HCT116 (cell line): ENCODE measurements at regions not wholly inside any gene's neighbourhood (a gene's known extent, or its start where the extent isn't known, plus 50 kb on each side); places are given as distances from the start of the nearest gene placed in this dataset.

Source experiments
- ATAC-seq: fragments of 200-7000 bp; cut with Tn5 transposase; 2 replicates; pipeline ENCODE4 v1.9.1; 2020; ENCODE audit warnings: mild to moderate bottlenecking, moderate library complexity
- BruUV-seq: library from RNA; stranded (reverse); fragments of 400-500 nt; replicated peaks from 2 replicates; lab custom pipeline; 2021; lab: Mats Ljungman, UMichigan
- CTCF ChIA-PET: fragments of 300-600 bp; sonication (Branson Sonifier 250); formaldehyde crosslinking; loops from one replicate; lab custom pipeline; 2021; ENCODE audit warnings: antibody characterized with exemption; lab: Charles Lee
- POLR2A ChIA-PET: fragments of 300-600, 350-600 bp; sonication (Branson Sonifier 250); formaldehyde crosslinking; loops from one replicate; lab custom pipeline; 2021; ENCODE audit warnings: antibody characterized with exemption; lab: Charles Lee
- RAD21 ChIA-PET, 2 experiments: fragments of 300-600 bp; sonication (Branson Sonifier 250); formaldehyde crosslinking; loops; one replicate each; lab custom pipeline; 2023; ENCODE audit warnings: low total read pairs in 2 of 2; ENCODE audit not compliant: uncharacterized antibody in 2 of 2, unreplicated experiment in 2 of 2, low non-redundant PET in 1 of 2; lab: Charles Lee
- DNase-seq: peaks from one replicate; pipeline ENCODE4 v3.0.0-alpha.2; 2010; ENCODE audit warnings: low read depth, low spot score
- H2AFZ ChIP-seq: fragments of 200-600 bp; shearing (Covaris generic), sonication (generic); 2 replicates; pipeline ENCODE4 v1.6.1; 2017; ENCODE audit warnings: low read depth, mixed run types, mixed read lengths, antibody characterized with exemption, low read length; ENCODE audit not compliant: poor library complexity, severe bottlenecking
- H3K27ac ChIP-seq: 2 replicates; pipeline ENCODE4 v1.5.1; 2012; ENCODE audit warnings: low read depth, low read length
- H3K27me3 ChIP-seq: fragments of 200-600 bp; sonication (generic); 2 replicates; pipeline ENCODE4 v1.6.1; 2016; ENCODE audit warnings: mixed run types, low read length, mixed read lengths; ENCODE audit not compliant: insufficient read depth
- H3K36me3 ChIP-seq, 2 experiments: fragments of 200-500 bp in 1 of 2; fragments of 200-600 bp in 1 of 2; sonication (Bioruptor generic) in 1 of 2; sonication (generic) in 1 of 2; 2 replicates each; pipeline versions ENCODE4 v1.5.1 to v1.6.1; 2014 to 2016; ENCODE audit warnings: low read length in 2 of 2, inconsistent platforms in 1 of 2, mixed read lengths in 1 of 2, mixed run types in 1 of 2; ENCODE audit not compliant: insufficient read depth in 2 of 2, control insufficient read depth in 1 of 2
- H3K4me1 ChIP-seq, 2 experiments: fragments of 200-600 bp in 1 of 2; sonication (generic) in 1 of 2; 2 replicates each; pipeline versions ENCODE4 v1.5.1 to v1.6.1; 2012 to 2017; ENCODE audit warnings: low read length in 2 of 2, inconsistent platforms in 1 of 2, mild to moderate bottlenecking in 1 of 2, mixed read lengths in 1 of 2, mixed run types in 1 of 2, moderate library complexity in 1 of 2; ENCODE audit not compliant: insufficient read depth in 2 of 2, control insufficient read depth in 1 of 2
- H3K4me2 ChIP-seq: fragments of 200-600 bp; sonication (generic); 2 replicates; pipeline ENCODE4 v1.6.1; 2017; ENCODE audit warnings: mixed run types, low read length, mixed read lengths
- H3K4me3 ChIP-seq, 2 experiments: fragments of 200-600 bp in 1 of 2; sonication (generic) in 1 of 2; replicated peaks in 1 of 2; 2 replicates each; pipeline ENCODE4 v1.5.1; 2011 to 2016; ENCODE audit warnings: low read length in 2 of 2, control low read depth in 1 of 2, low read depth in 1 of 2, mild to moderate bottlenecking in 1 of 2, mixed read lengths in 1 of 2, mixed run types in 1 of 2
- H3K79me2 ChIP-seq: fragments of 200-600 bp; sonication (generic); 2 replicates; pipeline ENCODE4 v1.6.1; 2017; ENCODE audit warnings: mild to moderate bottlenecking, mixed run types, low read length, moderate library complexity, mixed read lengths; ENCODE audit not compliant: insufficient read depth
- H3K9ac ChIP-seq: fragments of 200-600 bp; sonication (generic); 2 replicates; pipeline ENCODE4 v1.6.1; 2016; ENCODE audit warnings: low read length, mixed read lengths
- H3K9me2 ChIP-seq: fragments of 200-600 bp; sonication (generic), shearing (Covaris generic); 2 replicates; pipeline ENCODE4 v1.6.1; 2017; ENCODE audit warnings: mixed run types, mild to moderate bottlenecking, moderate library complexity; ENCODE audit not compliant: insufficient read depth
- H3K9me3 ChIP-seq, 2 experiments: fragments of 200-500 bp in 1 of 2; fragments of 200-600 bp in 1 of 2; sonication (Bioruptor generic) in 1 of 2; sonication (generic) in 1 of 2; 2 replicates each; pipeline ENCODE4 v1.6.1; 2014 to 2017; ENCODE audit warnings: low read length in 2 of 2, mixed read lengths in 2 of 2, inconsistent platforms in 1 of 2, low read depth in 1 of 2, mild to moderate bottlenecking in 1 of 2, mixed run types in 1 of 2, moderate library complexity in 1 of 2; ENCODE audit not compliant: control insufficient read depth in 1 of 2, insufficient read depth in 1 of 2
- H4K20me1 ChIP-seq: fragments of 200-600 bp; sonication (generic), shearing (Covaris generic); 2 replicates; pipeline ENCODE4 v1.6.1; 2017; ENCODE audit warnings: mixed run types, mild to moderate bottlenecking, moderate library complexity; ENCODE audit not compliant: insufficient read depth
- CBX3 ChIP-seq: IDR thresholded peaks from 2 replicates; pipeline ENCODE4 v1.6.1; 2012; ENCODE audit warnings: low read depth
- CEBPB ChIP-seq: IDR thresholded peaks from 2 replicates; pipeline ENCODE4 v1.6.1; 2012; ENCODE audit warnings: low read depth
- CTCF ChIP-seq, 3 experiments: fragments of 200-600 bp in 1 of 3; sonication (generic) in 1 of 3; IDR thresholded peaks in 2 of 3; conservative IDR thresholded peaks in 1 of 3; 2 replicates each; pipeline ENCODE4 v1.5.1; 2012 to 2017; ENCODE audit warnings: low read depth in 2 of 3, low read length in 2 of 3, antibody characterized with exemption in 1 of 3, borderline replicate concordance in 1 of 3, control low read depth in 1 of 3, mild to moderate bottlenecking in 1 of 3, mixed read lengths in 1 of 3, mixed run types in 1 of 3, moderate library complexity in 1 of 3; ENCODE audit not compliant: insufficient read depth in 1 of 3
- EGR1 ChIP-seq: IDR thresholded peaks from 2 replicates; pipeline ENCODE4 v1.6.1; 2012; ENCODE audit warnings: low read depth
- EZH2 ChIP-seq: fragments of 200-600 bp; sonication (generic); IDR thresholded peaks from 2 replicates; pipeline ENCODE4 v1.6.1; 2017; ENCODE audit warnings: antibody characterized with exemption, mixed run types
- EZH2phosphoT487 ChIP-seq: fragments of 200-600 bp; IDR thresholded peaks from 2 replicates; pipeline ENCODE4 v1.6.1; 2018; ENCODE audit warnings: antibody characterized with exemption, borderline replicate concordance
- MAX ChIP-seq: IDR thresholded peaks from 2 replicates; pipeline ENCODE4 v1.6.1; 2012
- REST ChIP-seq: IDR thresholded peaks from 2 replicates; pipeline ENCODE4 v1.6.1; 2012; ENCODE audit warnings: low read depth
- SP1 ChIP-seq: IDR thresholded peaks from 2 replicates; pipeline ENCODE4 v1.6.1; 2012; ENCODE audit warnings: low read depth
- ZFX ChIP-seq: fragments of 450-650 bp; IDR thresholded peaks from 2 replicates; pipeline ENCODE4 v1.6.1; 2017
- ZNF274 ChIP-seq: fragments of 200-500 bp; sonication (Bioruptor generic); IDR thresholded peaks from 2 replicates; pipeline ENCODE4 v1.6.1; 2014; ENCODE audit warnings: mild to moderate bottlenecking, low read depth, low read length, inconsistent platforms
- intact Hi-C: fragments of 100-400 bp; cut with micrococcal nuclease; formaldehyde crosslinking; loops from 2 replicates; pipeline ENCODE4 v1.10.0; 2022

- ChIA-PET POLR2A (no interaction called here), CTCF (no interaction called here), RAD21 (no interaction called here)
- H3K27ac ChIP-seq: no peak overlapping the region
- peaks cover under 1 to 10% of the 10 kb centered on the region in 2 experiments; a peak in 2 of 4 replicates for H3K9me3 ChIP-seq
- H3K9me2 ChIP-seq: no peaks in the 10 kb centered on the region
- no peak overlapping the region for H3K9ac ChIP-seq
- H3K36me3 ChIP-seq: no peaks in the 10 kb centered on the region
- no peaks in the 10 kb centered on the region for H3K27me3 ChIP-seq
- no peak overlapping the region for H3K4me3 ChIP-seq
- H3K4me1 ChIP-seq: no peaks in the 10 kb centered on the region
- no TSS peak for BruUV-seq
- no peaks in the 10 kb centered on the region for H4K20me1 ChIP-seq
- H3K79me2 ChIP-seq: no peaks in the 10 kb centered on the region
- no peak overlapping the region for H3K4me2 ChIP-seq
- ATAC-seq (no peak), DNase-seq (no peak)
- H2AFZ ChIP-seq: no peak overlapping the region
- intact Hi-C loops: no loop called here
- TF ChIP-seq SP1: no peak
- TF ChIP-seq CTCF (IDR thresholded peaks at IDR 0.05 in 2 of 3, conservative IDR thresholded peaks at IDR 0.05 in 1 of 3; ENCODE audit: borderline replicate concordance in 1 of 3, insufficient read depth in 1 of 3, low read depth in 2 of 3, low read length in 2 of 3): no peak
- no peak for TF ChIP-seq CEBPB
- no peak for TF ChIP-seq MAX
- TF ChIP-seq EGR1: no peak
- TF ChIP-seq CBX3: no peak
- TF ChIP-seq ZNF274: no peak
- TF ChIP-seq EZH2phosphoT487: no peak
- TF ChIP-seq EZH2: no peak
- TF ChIP-seq ZFX: no peak
- TF ChIP-seq REST: no peak
Observed at GRCh38 chr14:87430810-87431209, 562.2 kb downstream of the GALC start.
